Glutamatergic neuron (in vitro differentiated cells): ENCODE measurements at regions not wholly inside any gene's neighbourhood (a gene's known extent, or its start where the extent isn't known, plus 50 kb on each side); places are given as distances from the start of the nearest gene placed in this dataset.

Experiments
- DNase-seq: peaks from one replicate; pipeline ENCODE4 v3.0.0; 2022
- H3K27ac Mint-ChIP-seq: one replicate; pipeline ENCODE4 v1.8.0; 2020; ENCODE audit warnings: mild to moderate bottlenecking, mixed read lengths, inconsistent platforms; ENCODE audit not compliant: unreplicated experiment
- H3K27me3 Mint-ChIP-seq: one replicate; pipeline ENCODE4 v1.8.0; 2020; ENCODE audit warnings: mild to moderate bottlenecking, moderate library complexity, mixed read lengths, inconsistent platforms; ENCODE audit not compliant: unreplicated experiment
- H3K36me3 Mint-ChIP-seq: one replicate; pipeline ENCODE4 v1.8.0; 2020; ENCODE audit warnings: mild to moderate bottlenecking, mixed read lengths, inconsistent platforms; ENCODE audit not compliant: unreplicated experiment
- H3K4me1 Mint-ChIP-seq: one replicate; pipeline ENCODE4 v1.8.0; 2020; ENCODE audit warnings: mild to moderate bottlenecking, low read depth, mixed read lengths, inconsistent platforms; ENCODE audit not compliant: unreplicated experiment
- H3K4me3 Mint-ChIP-seq: one replicate; pipeline ENCODE4 v1.8.0; 2020; ENCODE audit warnings: mild to moderate bottlenecking, mixed read lengths, inconsistent platforms; ENCODE audit not compliant: unreplicated experiment
- H3K9me3 Mint-ChIP-seq: one replicate; pipeline ENCODE4 v1.8.0; 2020; ENCODE audit warnings: mild to moderate bottlenecking, moderate library complexity, mixed read lengths, inconsistent platforms; ENCODE audit not compliant: unreplicated experiment
- TF ChIP-seq, protein P1 (sequence below): fragments of 200-600 bp; sonication (generic); IDR thresholded peaks from one replicate; pipeline ENCODE4 v1.5.0; 2021; ENCODE audit not compliant: partially characterized antibody, unreplicated experiment

DNA sequence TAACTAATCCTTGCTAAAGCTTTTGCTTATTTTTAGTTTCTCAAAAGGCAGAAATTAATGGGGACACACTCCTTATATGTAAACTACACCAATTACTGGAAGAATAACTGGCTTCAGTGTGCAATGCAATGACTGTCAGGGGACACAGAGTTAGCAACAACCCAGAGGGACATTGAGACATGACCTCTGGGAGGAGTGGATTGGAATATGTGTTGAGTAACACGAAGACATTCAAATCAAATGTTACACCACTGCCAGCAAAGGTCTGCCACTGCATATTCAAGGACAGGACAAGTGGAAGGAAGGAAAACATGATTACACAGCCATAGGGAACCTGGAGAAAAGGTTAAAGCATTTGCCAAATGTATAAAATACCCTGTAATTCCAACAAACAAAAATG is 240.1 kb upstream of the FSTL5 start:
- Mint-ChIP-seq H3K36me3 (no peaks in the 10 kb centered on the region), H3K9me3 (no peaks in the 10 kb centered on the region), H3K4me1 (peaks cover 3% of the 10 kb centered on the region), H3K27ac (no peak overlapping the region), H3K4me3 (no peak overlapping the region), H3K27me3 (no peaks in the 10 kb centered on the region)
- DNase-seq = no peak
- TF ChIP-seq, protein P1, sequence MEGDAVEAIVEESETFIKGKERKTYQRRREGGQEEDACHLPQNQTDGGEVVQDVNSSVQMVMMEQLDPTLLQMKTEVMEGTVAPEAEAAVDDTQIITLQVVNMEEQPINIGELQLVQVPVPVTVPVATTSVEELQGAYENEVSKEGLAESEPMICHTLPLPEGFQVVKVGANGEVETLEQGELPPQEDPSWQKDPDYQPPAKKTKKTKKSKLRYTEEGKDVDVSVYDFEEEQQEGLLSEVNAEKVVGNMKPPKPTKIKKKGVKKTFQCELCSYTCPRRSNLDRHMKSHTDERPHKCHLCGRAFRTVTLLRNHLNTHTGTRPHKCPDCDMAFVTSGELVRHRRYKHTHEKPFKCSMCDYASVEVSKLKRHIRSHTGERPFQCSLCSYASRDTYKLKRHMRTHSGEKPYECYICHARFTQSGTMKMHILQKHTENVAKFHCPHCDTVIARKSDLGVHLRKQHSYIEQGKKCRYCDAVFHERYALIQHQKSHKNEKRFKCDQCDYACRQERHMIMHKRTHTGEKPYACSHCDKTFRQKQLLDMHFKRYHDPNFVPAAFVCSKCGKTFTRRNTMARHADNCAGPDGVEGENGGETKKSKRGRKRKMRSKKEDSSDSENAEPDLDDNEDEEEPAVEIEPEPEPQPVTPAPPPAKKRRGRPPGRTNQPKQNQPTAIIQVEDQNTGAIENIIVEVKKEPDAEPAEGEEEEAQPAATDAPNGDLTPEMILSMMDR = no peak

- TF ChIP-seq, protein P1 = no peak
- H3K4me3 Mint-ChIP-seq = no peak overlapping the region
- no peak for DNase-seq
- H3K9me3 Mint-ChIP-seq = no peaks in the 10 kb centered on the region
- no peak overlapping the region for H3K27ac Mint-ChIP-seq
- H3K4me1 Mint-ChIP-seq = peaks cover 3% of the 10 kb centered on the region
- no peaks in the 10 kb centered on the region for H3K36me3 Mint-ChIP-seq
- H3K27me3 Mint-ChIP-seq = no peaks in the 10 kb centered on the region
These were observed 239.6 kb upstream of the FSTL5 start for GRCh38 chr4:162403419-162403818.

- H3K4me3 Mint-ChIP-seq = no peak overlapping the region
- H3K4me1 Mint-ChIP-seq = no peaks in the 10 kb centered on the region
- H3K27ac Mint-ChIP-seq = no peak overlapping the region
- DNase-seq = no peak
- no peaks in the 10 kb centered on the region for H3K27me3 Mint-ChIP-seq
- no peaks in the 10 kb centered on the region for H3K9me3 Mint-ChIP-seq
- H3K36me3 Mint-ChIP-seq = no peaks in the 10 kb centered on the region
- TF ChIP-seq, protein P1 = no peak
These were observed 237.2 kb upstream of the FSTL5 start for GRCh38 chr4:162401021-162401420.

DNA sequence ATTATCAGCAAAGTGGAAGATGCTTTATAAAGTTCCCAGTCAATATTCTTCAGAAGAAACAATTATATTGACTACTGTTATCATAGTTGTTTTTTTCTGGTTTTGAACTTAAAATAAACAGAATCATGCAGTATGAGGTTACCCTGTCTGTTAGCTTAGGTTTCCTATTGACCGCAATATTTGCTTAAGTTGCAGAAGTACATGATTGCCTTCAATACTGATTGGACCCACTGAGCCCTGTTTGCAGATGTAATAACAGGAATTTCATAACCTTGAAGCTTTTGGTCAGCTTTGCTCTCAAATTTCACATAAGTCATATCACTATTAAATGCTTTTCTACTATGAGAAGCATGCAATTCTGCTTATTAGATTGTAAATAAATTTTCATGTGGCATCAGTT is 229.1 kb upstream of the FSTL5 start:
- no peaks in the 10 kb centered on the region for H3K27me3 Mint-ChIP-seq
- no peaks in the 10 kb centered on the region for H3K36me3 Mint-ChIP-seq
- TF ChIP-seq, protein P1 = no peak
- H3K4me1 Mint-ChIP-seq = no peaks in the 10 kb centered on the region
- H3K9me3 Mint-ChIP-seq = no peaks in the 10 kb centered on the region
- no peak for DNase-seq
- no peak overlapping the region for H3K4me3 Mint-ChIP-seq
- no peak overlapping the region for H3K27ac Mint-ChIP-seq

DNA sequence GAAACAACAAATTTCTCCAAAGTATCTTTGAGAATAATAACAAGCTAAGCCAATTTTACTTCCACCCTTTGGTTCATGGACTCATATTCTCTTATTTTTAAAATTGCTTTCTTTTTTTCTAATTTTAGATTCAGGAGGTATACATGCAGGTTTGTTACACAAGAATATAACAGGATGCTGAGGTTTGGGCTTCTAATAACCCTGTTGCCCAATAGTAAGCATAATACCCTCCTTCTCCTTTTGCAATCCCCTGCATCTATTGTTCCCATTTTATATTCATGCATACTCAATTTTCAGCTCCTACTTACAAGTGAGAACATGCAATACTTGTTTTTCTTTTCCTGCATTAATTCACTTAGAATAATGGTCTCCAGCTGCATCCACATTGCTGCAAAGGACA is 202.3 kb upstream of the FSTL5 start:
- TF ChIP-seq, protein P1 = no peak
- Mint-ChIP-seq H3K27ac (no peak overlapping the region), H3K4me1 (peaks cover 2% of the 10 kb centered on the region), H3K36me3 (no peaks in the 10 kb centered on the region), H3K9me3 (no peaks in the 10 kb centered on the region), H3K4me3 (no peak overlapping the region), H3K27me3 (no peaks in the 10 kb centered on the region)
- no peak for DNase-seq
